Activated CD4-positive, alpha-beta T cell treated with anti-CD3 and anti-CD28 coated beads, Interleukin-2, amount 10 ng/mL, durations not matched to agents 7 days and 5 days (primary cell): ENCODE measurements at regions not wholly inside any gene's neighbourhood (a gene's known extent, or its start where the extent isn't known, plus 50 kb on each side); places are given as distances from the start of the nearest gene placed in this dataset.

Source experiments
- CTCF ChIA-PET: fragments of 350-600 bp; sonication (Branson Sonifier 250); formaldehyde crosslinking; loops from one replicate; lab custom pipeline; 2021; ENCODE audit warnings: antibody characterized with exemption; lab: Charles Lee
- POLR2A ChIA-PET: fragments of 350-600 bp; sonication (Branson Sonifier 250); formaldehyde crosslinking; loops from one replicate; lab custom pipeline; 2021; ENCODE audit warnings: antibody characterized with exemption; lab: Charles Lee
- DNase-seq: peaks from one replicate; pipeline ENCODE4 v3.0.0-alpha.2; 2020
- H3K27ac Mint-ChIP-seq: one replicate; pipeline ENCODE4 v1.8.0; 2021; ENCODE audit warnings: mild to moderate bottlenecking, moderate library complexity, mixed read lengths
- H3K27me3 Mint-ChIP-seq: one replicate; pipeline ENCODE4 v1.8.0; 2021; ENCODE audit warnings: mixed read lengths
- H3K36me3 Mint-ChIP-seq: one replicate; pipeline ENCODE4 v1.8.0; 2021; ENCODE audit warnings: low read depth, mixed read lengths
- H3K4me1 Mint-ChIP-seq: one replicate; pipeline ENCODE4 v1.8.0; 2021; ENCODE audit warnings: mixed read lengths
- H3K4me3 Mint-ChIP-seq: one replicate; pipeline ENCODE4 v1.8.0; 2021; ENCODE audit warnings: mild to moderate bottlenecking, moderate library complexity, mixed read lengths
- H3K9me3 Mint-ChIP-seq: one replicate; pipeline ENCODE4 v1.8.0; 2021; ENCODE audit warnings: mixed read lengths

- H3K36me3 Mint-ChIP-seq: no peaks in the 10 kb centered on the region
- H3K9me3 Mint-ChIP-seq: peaks cover 12% of the 10 kb centered on the region
- CTCF ChIA-PET: no interaction called here
- H3K4me3 Mint-ChIP-seq: no peak overlapping the region
- H3K27me3 Mint-ChIP-seq: peaks cover 11% of the 10 kb centered on the region
- H3K4me1 Mint-ChIP-seq: no peaks in the 10 kb centered on the region
- POLR2A ChIA-PET: no interaction called here
- H3K27ac Mint-ChIP-seq: no peak overlapping the region
- DNase-seq: no peak
Measured at GRCh38 chr7:149379625-149380024, 81.2 kb downstream of the ZNF777 start.

GRCh38 chr7:149381245-149381644, 79.6 kb downstream of the ZNF777 start:
- peaks cover 9% of the 10 kb centered on the region for H3K27me3 Mint-ChIP-seq
- no peak overlapping the region for H3K27ac Mint-ChIP-seq
- no peak for DNase-seq
- ChIA-PET CTCF (interaction anchor here (1.0 kb wide), 1 partner anchor 23 kb away, joined by 3 read pairs; no protein-coding TSS in a partner anchor), POLR2A (interaction anchor here (0.6 kb wide), 1 partner anchor 32 kb away, joined by 3 read pairs; no protein-coding TSS in a partner anchor)
- H3K36me3 Mint-ChIP-seq: no peaks in the 10 kb centered on the region
- H3K4me1 Mint-ChIP-seq: no peaks in the 10 kb centered on the region
- H3K4me3 Mint-ChIP-seq: no peak overlapping the region
- peaks cover 10% of the 10 kb centered on the region for H3K9me3 Mint-ChIP-seq
